Smooth muscle cell (in vitro differentiated cells): ENCODE measurements at regions not wholly inside any gene's neighbourhood (a gene's known extent, or its start where the extent isn't known, plus 50 kb on each side); places are given as distances from the start of the nearest gene placed in this dataset.
A peak's percentile ranks its signal among the peaks of the same experiment; 100 is the strongest.

ENCODE experiments used
- DNase-seq: peaks from one replicate; lab custom pipeline; 2025; ENCODE audit not compliant: unreplicated experiment; lab: John Stamatoyannopoulos, UW
- H2AFZ ChIP-seq: fragments of 200-600 bp; sonication (generic); 2 replicates; pipeline ENCODE4 v1.6.0; 2016; ENCODE audit warnings: antibody characterized with exemption, low read depth, mild to moderate bottlenecking
- H3F3A ChIP-seq: fragments of 200-600 bp; sonication (generic); 2 replicates; pipeline ENCODE4 v1.6.0; 2017; ENCODE audit warnings: antibody characterized with exemption, low read depth
- H3K27ac ChIP-seq: fragments of 200-600 bp; sonication (generic); 2 replicates; pipeline ENCODE4 v1.5.1; 2016; ENCODE audit warnings: low read depth, mild to moderate bottlenecking
- H3K27me3 ChIP-seq: fragments of 200-600 bp; sonication (generic); 2 replicates; pipeline ENCODE4 v1.6.1; 2016; ENCODE audit warnings: low read depth, mild to moderate bottlenecking
- H3K36me3 ChIP-seq: fragments of 200-600 bp; sonication (generic); 2 replicates; pipeline ENCODE4 v1.5.1; 2016; ENCODE audit warnings: low read depth
- H3K4me1 ChIP-seq: fragments of 200-600 bp; sonication (generic); 2 replicates; pipeline ENCODE4 v1.5.1; 2016; ENCODE audit warnings: low read depth
- H3K4me2 ChIP-seq: fragments of 200-600 bp; sonication (generic); 2 replicates; pipeline ENCODE4 v1.6.0; 2016; ENCODE audit warnings: mild to moderate bottlenecking
- H3K4me3 ChIP-seq: fragments of 200-600 bp; sonication (generic); 2 replicates; pipeline ENCODE4 v1.5.1; 2016; ENCODE audit warnings: mild to moderate bottlenecking
- H3K79me2 ChIP-seq: fragments of 200-600 bp; sonication (generic); 2 replicates; pipeline ENCODE4 v1.6.0; 2016; ENCODE audit warnings: low read depth, mild to moderate bottlenecking
- H3K9ac ChIP-seq: fragments of 200-600 bp; sonication (generic); 2 replicates; pipeline ENCODE4 v1.6.0; 2016; ENCODE audit warnings: low read depth
- H3K9me3 ChIP-seq: fragments of 200-600 bp; sonication (generic); replicated peaks from 2 replicates; pipeline ENCODE4 v1.5.1; 2016; ENCODE audit warnings: low read depth
- H4K20me1 ChIP-seq: fragments of 200-600 bp; sonication (generic); 2 replicates; pipeline ENCODE4 v1.6.0; 2016; ENCODE audit warnings: low read depth
- WGBS: methylation state at CpG from one replicate; pipeline ENCODE4 v1.1.7; 2016; ENCODE audit warnings: low lambda C conversion rate; 5-methylcytosine and 5-hydroxymethylcytosine counted together
- TF ChIP-seq, protein P1 (sequence below): fragments of 200-600 bp; sonication (generic); IDR thresholded peaks from 2 replicates; pipeline ENCODE4 v1.5.1; 2017; ENCODE audit warnings: borderline replicate concordance, mild to moderate bottlenecking, antibody characterized with exemption; ENCODE audit not compliant: insufficient read depth, poor library complexity, severe bottlenecking

DNA sequence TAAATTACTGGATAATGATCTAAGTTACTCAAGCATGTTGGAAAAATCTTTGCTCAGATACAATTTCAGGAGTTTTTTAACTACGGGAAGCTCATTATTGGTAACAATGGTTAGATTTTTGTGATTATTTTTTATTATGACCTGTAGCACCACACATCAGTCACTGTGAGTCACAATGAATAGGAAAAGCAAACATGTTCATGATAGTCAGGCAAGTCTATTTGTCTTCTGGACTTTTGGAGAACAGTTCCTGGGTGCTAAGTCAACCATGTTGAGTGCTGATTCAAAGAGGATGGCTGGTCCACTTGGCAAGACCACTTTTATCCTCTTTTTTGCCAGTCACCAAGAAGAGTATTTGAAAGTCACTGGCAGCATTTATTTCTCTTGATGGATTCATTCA lies 403.2 kb downstream of the KIF4B start:
- Histone ChIP-seq H3K4me2 (no peak overlapping the region), H3K79me2 (no peaks in the 10 kb centered on the region), H3K9me3 (no peaks in the 10 kb centered on the region), H3K27ac (no peak overlapping the region), H2AFZ (no peak overlapping the region), H3K36me3 (no peaks in the 10 kb centered on the region), H3K27me3 (no peaks in the 10 kb centered on the region), H4K20me1 (no peaks in the 10 kb centered on the region), H3K9ac (no peak overlapping the region), H3K4me3 (no peak overlapping the region), H3K4me1 (no peaks in the 10 kb centered on the region), H3F3A (no peaks in the 10 kb centered on the region)
- no peak for DNase-seq
- WGBS: 97% methylated on average over 1 of the region's 1 CpG
- TF ChIP-seq, protein P1, sequence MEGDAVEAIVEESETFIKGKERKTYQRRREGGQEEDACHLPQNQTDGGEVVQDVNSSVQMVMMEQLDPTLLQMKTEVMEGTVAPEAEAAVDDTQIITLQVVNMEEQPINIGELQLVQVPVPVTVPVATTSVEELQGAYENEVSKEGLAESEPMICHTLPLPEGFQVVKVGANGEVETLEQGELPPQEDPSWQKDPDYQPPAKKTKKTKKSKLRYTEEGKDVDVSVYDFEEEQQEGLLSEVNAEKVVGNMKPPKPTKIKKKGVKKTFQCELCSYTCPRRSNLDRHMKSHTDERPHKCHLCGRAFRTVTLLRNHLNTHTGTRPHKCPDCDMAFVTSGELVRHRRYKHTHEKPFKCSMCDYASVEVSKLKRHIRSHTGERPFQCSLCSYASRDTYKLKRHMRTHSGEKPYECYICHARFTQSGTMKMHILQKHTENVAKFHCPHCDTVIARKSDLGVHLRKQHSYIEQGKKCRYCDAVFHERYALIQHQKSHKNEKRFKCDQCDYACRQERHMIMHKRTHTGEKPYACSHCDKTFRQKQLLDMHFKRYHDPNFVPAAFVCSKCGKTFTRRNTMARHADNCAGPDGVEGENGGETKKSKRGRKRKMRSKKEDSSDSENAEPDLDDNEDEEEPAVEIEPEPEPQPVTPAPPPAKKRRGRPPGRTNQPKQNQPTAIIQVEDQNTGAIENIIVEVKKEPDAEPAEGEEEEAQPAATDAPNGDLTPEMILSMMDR: no peak

DNA sequence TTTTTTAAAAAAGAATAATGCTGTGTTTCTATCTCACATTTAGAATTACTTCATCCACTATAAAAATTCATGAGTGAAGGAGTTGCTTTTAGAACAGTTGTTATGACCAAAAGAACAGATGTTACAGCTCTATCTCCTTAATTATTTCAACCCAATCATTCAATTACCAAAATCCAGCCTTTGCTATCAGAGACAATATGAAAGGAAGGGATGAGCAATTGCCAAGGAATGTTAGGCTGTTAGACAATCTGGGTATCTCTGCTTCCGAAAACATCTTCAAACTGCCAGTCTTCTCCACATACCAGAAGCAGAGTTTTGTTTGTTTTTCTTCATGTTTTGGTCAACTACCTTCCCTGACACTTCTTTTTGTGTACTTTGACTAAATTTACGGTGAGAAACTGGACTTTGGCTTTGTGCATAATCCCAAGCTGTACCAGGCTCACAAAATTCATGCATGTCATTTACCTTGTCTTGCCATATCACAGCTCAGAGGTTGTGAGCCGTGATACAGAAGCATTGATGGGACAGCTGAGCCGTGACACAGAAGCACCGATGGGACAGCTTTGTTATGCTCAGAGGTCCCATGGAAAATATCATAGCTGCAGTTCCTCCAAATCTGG lies 405.5 kb downstream of the KIF4B start:
- H3K9me3 ChIP-seq: no peaks in the 10 kb centered on the region
- H3K27me3 ChIP-seq: no peaks in the 10 kb centered on the region
- TF ChIP-seq, protein P1: no peak
- H3K4me3 ChIP-seq: no peak overlapping the region
- no peak for DNase-seq
- 45% methylated on average over 5 of the region's 5 CpGs for WGBS
- H3K36me3 ChIP-seq: no peaks in the 10 kb centered on the region
- no peak overlapping the region for H2AFZ ChIP-seq
- no peak overlapping the region for H3K9ac ChIP-seq
- H4K20me1 ChIP-seq: no peaks in the 10 kb centered on the region
- H3K79me2 ChIP-seq: no peaks in the 10 kb centered on the region
- no peaks in the 10 kb centered on the region for H3F3A ChIP-seq
- H3K4me1 ChIP-seq: no peaks in the 10 kb centered on the region
- no peak overlapping the region for H3K4me2 ChIP-seq
- H3K27ac ChIP-seq: no peak overlapping the region

DNA sequence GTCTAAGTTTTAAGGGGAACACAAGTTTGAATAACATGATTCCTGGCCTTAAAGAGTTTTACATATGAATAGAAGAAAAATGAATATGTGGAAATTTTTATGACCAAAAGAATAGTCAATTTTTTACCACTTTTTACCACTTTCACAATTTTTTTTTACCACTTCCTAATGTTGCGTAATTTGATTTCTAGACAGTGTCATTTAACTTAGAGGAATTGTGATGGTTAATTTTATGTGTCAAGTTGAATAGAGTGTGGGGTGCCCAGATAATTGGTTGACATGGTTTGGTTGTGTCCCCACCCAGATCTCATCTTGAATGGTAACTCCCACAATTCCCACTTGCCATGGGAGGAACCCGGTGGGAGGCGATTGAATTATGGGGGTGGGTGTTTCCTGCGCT lies 416.6 kb downstream of the KIF4B start:
- WGBS: 95% methylated on average over 4 of the region's 4 CpGs
- H3K27me3 ChIP-seq: no peaks in the 10 kb centered on the region
- H2AFZ ChIP-seq: no peak overlapping the region
- H3K4me3 ChIP-seq: no peak overlapping the region
- no peaks in the 10 kb centered on the region for H4K20me1 ChIP-seq
- H3K4me1 ChIP-seq: no peaks in the 10 kb centered on the region
- no peak for DNase-seq
- H3F3A ChIP-seq: no peaks in the 10 kb centered on the region
- TF ChIP-seq, protein P1: no peak
- no peaks in the 10 kb centered on the region for H3K36me3 ChIP-seq
- no peak overlapping the region for H3K9ac ChIP-seq
- H3K4me2 ChIP-seq: no peak overlapping the region
- no peaks in the 10 kb centered on the region for H3K9me3 ChIP-seq
- no peaks in the 10 kb centered on the region for H3K79me2 ChIP-seq
- no peak overlapping the region for H3K27ac ChIP-seq

DNA sequence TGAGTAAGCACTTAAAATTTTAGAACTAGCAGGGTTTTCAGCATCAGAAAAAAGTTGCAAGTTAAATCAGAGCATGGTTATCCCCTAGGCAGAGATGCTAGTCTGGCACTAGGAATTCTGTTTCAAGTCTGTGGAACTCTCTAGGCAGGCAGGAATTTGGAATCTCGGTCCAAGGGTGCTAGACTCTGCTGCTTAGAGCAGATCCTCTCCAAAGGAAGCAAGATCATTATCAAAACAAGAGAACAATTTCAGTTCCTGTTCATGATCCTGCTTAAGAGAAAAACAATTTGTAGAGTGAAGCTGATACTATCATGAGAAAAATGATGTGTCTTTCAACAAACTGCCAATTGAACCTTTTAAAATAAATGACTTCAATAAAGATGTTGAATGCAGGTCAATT lies 420.7 kb downstream of the KIF4B start:
- no peaks in the 10 kb centered on the region for H3K9me3 ChIP-seq
- H2AFZ ChIP-seq: no peak overlapping the region
- no peak overlapping the region for H3K9ac ChIP-seq
- H3K4me1 ChIP-seq: no peaks in the 10 kb centered on the region
- H3F3A ChIP-seq: no peaks in the 10 kb centered on the region
- 14% methylated on average over 1 of the region's 1 CpG for WGBS
- no peaks in the 10 kb centered on the region for H3K79me2 ChIP-seq
- peak overlapping the region; percentile 1 for H3K4me2 ChIP-seq
- no peaks in the 10 kb centered on the region for H4K20me1 ChIP-seq
- no peaks in the 10 kb centered on the region for H3K36me3 ChIP-seq
- no peak overlapping the region for H3K27ac ChIP-seq
- H3K27me3 ChIP-seq: no peaks in the 10 kb centered on the region
- TF ChIP-seq, protein P1: no peak
- H3K4me3 ChIP-seq: no peak overlapping the region
- no peak for DNase-seq
